ENCODE measurements at regions not wholly inside any gene's neighbourhood (a gene's known extent, or its start where the extent isn't known, plus 50 kb on each side); places are given as distances from the start of the nearest gene placed in this dataset.

GRCh38 chr22:49240472-49240871 is 587.2 kb downstream of the BRD1 start:
- H3K4me1 Mint-ChIP-seq, result no peaks in the 10 kb centered on the region
- TF ChIP-seq CTCF (IDR thresholded peaks at IDR 0.05), result no peak
- no peak overlapping the region for H3K4me3 Mint-ChIP-seq
- Histone ChIP-seq H3K4me1 (ENCODE audit: control insufficient read depth, insufficient read depth, low read length) (no peaks in the 10 kb centered on the region), H3K27me3 (ENCODE audit: control insufficient read depth, insufficient read depth, low read length) (no peaks in the 10 kb centered on the region), H3K27ac (ENCODE audit: low read length) (no peak overlapping the region), H3K4me3 (ENCODE audit: low read length) (no peak overlapping the region), H3K9me3 (ENCODE audit: control insufficient read depth, insufficient read depth, low read length) (no peaks in the 10 kb centered on the region), H3K36me3 (ENCODE audit: control insufficient read depth, insufficient read depth, low read length) (no peaks in the 10 kb centered on the region)
- WGBS (ENCODE audit: insufficient coverage), result 82% methylated on average over 12 of the region's 12 CpGs
- H3K9me3 Mint-ChIP-seq, result no peaks in the 10 kb centered on the region
- peaks cover 0 to 2% of the 10 kb centered on the region in 2 donors for H3K27me3 Mint-ChIP-seq (ENCODE audit: low read depth in 2 of 2)
- intact Hi-C loops (cut with micrococcal nuclease), result no loop called here
- H3K36me3 Mint-ChIP-seq, result no peaks in the 10 kb centered on the region
- ATAC-seq, result no peak
- no peak overlapping the region for H3K27ac Mint-ChIP-seq
- no peak for DNase-seq

- no peak overlapping the region for H3K4me3 Mint-ChIP-seq
- ATAC-seq (no peak), DNase-seq (no peak)
- Histone ChIP-seq H3K4me3 (ENCODE audit: low read length) (no peak overlapping the region), H3K27me3 (ENCODE audit: control insufficient read depth, insufficient read depth, low read length) (no peaks in the 10 kb centered on the region), H3K9me3 (ENCODE audit: control insufficient read depth, insufficient read depth, low read length) (no peaks in the 10 kb centered on the region), H3K27ac (ENCODE audit: low read length) (no peak overlapping the region), H3K36me3 (ENCODE audit: control insufficient read depth, insufficient read depth, low read length) (no peaks in the 10 kb centered on the region), H3K4me1 (ENCODE audit: control insufficient read depth, insufficient read depth, low read length) (no peaks in the 10 kb centered on the region)
- H3K4me1 Mint-ChIP-seq, result no peaks in the 10 kb centered on the region
- intact Hi-C loops (cut with micrococcal nuclease), result no loop called here
- WGBS (ENCODE audit: insufficient coverage), result 72% methylated on average over 9 of the region's 9 CpGs
- peaks cover 0 to 2% of the 10 kb centered on the region in 2 donors for H3K27me3 Mint-ChIP-seq (ENCODE audit: low read depth in 2 of 2)
- H3K27ac Mint-ChIP-seq, result no peak overlapping the region
- H3K9me3 Mint-ChIP-seq, result no peaks in the 10 kb centered on the region
- H3K36me3 Mint-ChIP-seq, result no peaks in the 10 kb centered on the region
- no peak for TF ChIP-seq CTCF (IDR thresholded peaks at IDR 0.05)
Measured at GRCh38 chr22:49240016-49240380, 587.7 kb downstream of the BRD1 start.

- Histone ChIP-seq H3K9me3 (ENCODE audit: control insufficient read depth, insufficient read depth, low read length) (no peaks in the 10 kb centered on the region), H3K27ac (ENCODE audit: low read length) (no peak overlapping the region), H3K4me1 (ENCODE audit: control insufficient read depth, insufficient read depth, low read length) (no peaks in the 10 kb centered on the region), H3K4me3 (ENCODE audit: low read length) (no peak overlapping the region), H3K36me3 (ENCODE audit: control insufficient read depth, insufficient read depth, low read length) (no peaks in the 10 kb centered on the region), H3K27me3 (ENCODE audit: control insufficient read depth, insufficient read depth, low read length) (no peaks in the 10 kb centered on the region)
- no peak overlapping the region for H3K4me3 Mint-ChIP-seq
- peaks cover 0 to 2% of the 10 kb centered on the region in 2 donors for H3K27me3 Mint-ChIP-seq (ENCODE audit: low read depth in 2 of 2)
- H3K36me3 Mint-ChIP-seq, result no peaks in the 10 kb centered on the region
- 81% methylated on average over 18 of the region's 18 CpGs for WGBS (ENCODE audit: insufficient coverage)
- H3K4me1 Mint-ChIP-seq, result no peaks in the 10 kb centered on the region
- ATAC-seq (no peak), DNase-seq (no peak)
- no peak overlapping the region for H3K27ac Mint-ChIP-seq
- no peak for TF ChIP-seq CTCF (IDR thresholded peaks at IDR 0.05)
- intact Hi-C loops (cut with micrococcal nuclease), result no loop called here
- H3K9me3 Mint-ChIP-seq, result no peaks in the 10 kb centered on the region
Measured at GRCh38 chr22:49239264-49240015, 588.2 kb downstream of the BRD1 start.
